OCI-LY7 (cell line): ENCODE measurements at regions not wholly inside any gene's neighbourhood (a gene's known extent, or its start where the extent isn't known, plus 50 kb on each side); places are given as distances from the start of the nearest gene placed in this dataset.

ENCODE experiments used
- BruUV-seq: library from RNA; stranded (reverse); fragments of 400-500 nt; replicated peaks from 2 replicates; lab custom pipeline; 2021; lab: Mats Ljungman, UMichigan
- CTCF ChIA-PET: fragments of 300-600 bp; sonication (Branson Sonifier 250); formaldehyde crosslinking; loops from one replicate; lab custom pipeline; 2022; ENCODE audit warnings: antibody characterized with exemption; ENCODE audit not compliant: unreplicated experiment; lab: Charles Lee
- POLR2A ChIA-PET: fragments of 300-600 bp; sonication (Branson Sonifier 250); formaldehyde crosslinking; loops from one replicate; lab custom pipeline; 2022; ENCODE audit warnings: antibody characterized with exemption; lab: Charles Lee
- DNase-seq: peaks from one replicate; pipeline ENCODE4 v3.0.0-alpha.2; 2015; ENCODE audit warnings: low spot score
- H2AFZ ChIP-seq: fragments of 200-600 bp; sonication (generic), shearing (Covaris generic); 2 replicates; pipeline ENCODE4 v1.6.1; 2014; ENCODE audit warnings: mild to moderate bottlenecking, antibody characterized with exemption, low read length, moderate library complexity
- H3K27ac ChIP-seq: fragments of 200-600 bp; sonication (generic); 2 replicates; pipeline ENCODE4 v1.5.1; 2014; ENCODE audit warnings: mixed run types, low read depth, mild to moderate bottlenecking, moderate library complexity, low read length, inconsistent platforms; ENCODE audit not compliant: poor library complexity, severe bottlenecking
- H3K36me3 ChIP-seq: fragments of 200-600 bp; sonication (generic); 2 replicates; pipeline ENCODE4 v1.6.1; 2014; ENCODE audit warnings: mild to moderate bottlenecking, antibody characterized with exemption, low read length, moderate library complexity, mixed read lengths; ENCODE audit not compliant: insufficient read depth
- H3K4me1 ChIP-seq: fragments of 200-600 bp; sonication (generic); 2 replicates; pipeline ENCODE4 v1.5.1; 2014; ENCODE audit warnings: mild to moderate bottlenecking, low read length; ENCODE audit not compliant: insufficient read depth, poor library complexity, severe bottlenecking
- H3K4me2 ChIP-seq: fragments of 200-600 bp; sonication (generic); 2 replicates; pipeline ENCODE4 v1.6.1; 2014; ENCODE audit warnings: mild to moderate bottlenecking, low read length
- H3K4me3 ChIP-seq: fragments of 200-600 bp; sonication (generic); 2 replicates; pipeline ENCODE4 v1.5.1; 2014; ENCODE audit warnings: mild to moderate bottlenecking, low read depth, low read length; ENCODE audit not compliant: poor library complexity, severe bottlenecking
- H3K79me2 ChIP-seq: fragments of 200-600 bp; sonication (generic); 2 replicates; pipeline ENCODE4 v1.6.1; 2016; ENCODE audit warnings: low read depth, mild to moderate bottlenecking, low read length, moderate library complexity, mixed read lengths; ENCODE audit not compliant: insufficient read depth
- H3K9me2 ChIP-seq: fragments of 200-600 bp; sonication (generic); 2 replicates; pipeline ENCODE4 v1.6.1; 2016; ENCODE audit warnings: mild to moderate bottlenecking, low read length, mixed read lengths; ENCODE audit not compliant: insufficient read depth
- H3K9me3 ChIP-seq: fragments of 200-600 bp; sonication (generic); 2 replicates; pipeline ENCODE4 v1.6.1; 2014; ENCODE audit warnings: mild to moderate bottlenecking, mixed run types, low read length, mixed read lengths
- H4K20me1 ChIP-seq: fragments of 200-600 bp; sonication (generic); 2 replicates; pipeline ENCODE4 v1.6.1; 2014; ENCODE audit warnings: mild to moderate bottlenecking, antibody characterized with exemption, low read length, moderate library complexity, mixed read lengths; ENCODE audit not compliant: insufficient read depth
- CTCF ChIP-seq: fragments of 200-600 bp; sonication (generic); conservative IDR thresholded peaks from 2 replicates; pipeline ENCODE4 v1.5.1; 2014; ENCODE audit warnings: mild to moderate bottlenecking, antibody characterized with exemption, low read length, moderate library complexity, mixed read lengths
- EZH2phosphoT487 ChIP-seq: fragments of 200-600 bp; sonication (generic); IDR thresholded peaks from 2 replicates; pipeline ENCODE4 v1.6.1; 2018; ENCODE audit warnings: low read depth, borderline replicate concordance, mild to moderate bottlenecking, mixed run types, antibody characterized with exemption, low read length, moderate library complexity, mixed read lengths
- intact Hi-C: fragments of 100-400 bp; cut with micrococcal nuclease; formaldehyde crosslinking; loops from one replicate; pipeline ENCODE4 v1.10.0; 2022; ENCODE audit not compliant: unreplicated experiment

DNA sequence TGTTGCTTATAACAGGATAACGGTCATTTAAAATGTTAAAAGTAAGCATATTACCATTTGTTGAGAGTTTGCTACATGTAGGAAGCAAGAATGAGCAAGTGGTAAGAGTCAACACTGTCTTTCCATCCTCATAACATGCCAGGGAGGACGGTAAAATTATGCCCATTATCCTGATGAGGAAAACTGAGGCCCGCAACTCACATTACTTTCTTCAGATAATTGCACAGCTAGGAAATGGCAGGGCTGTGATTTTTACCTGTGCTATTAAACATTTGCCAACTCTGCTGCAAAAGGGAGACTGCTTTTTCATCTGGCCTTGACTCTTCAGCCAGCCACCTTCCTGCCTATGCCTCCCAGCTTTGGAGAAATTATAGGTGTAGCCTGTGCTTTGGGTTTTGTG lies 79.8 kb upstream of the BOD1 start:
- ChIA-PET CTCF (no interaction called here), POLR2A (interaction anchor here (1.0 to 2.1 kb wide), 3 partner anchors 8 to 67 kb away, joined by 4 to 9 read pairs (median 9); no protein-coding TSS in a partner anchor)
- Histone ChIP-seq H3K27ac (no peak overlapping the region), H3K4me3 (no peak overlapping the region), H3K4me2 (no peak overlapping the region), H3K9me2 (no peaks in the 10 kb centered on the region), H2AFZ (no peak overlapping the region), H3K36me3 (no peaks in the 10 kb centered on the region), H4K20me1 (no peaks in the 10 kb centered on the region), H3K4me1 (peaks cover 50% of the 10 kb centered on the region), H3K9me3 (no peaks in the 10 kb centered on the region), H3K79me2 (no peaks in the 10 kb centered on the region)
- no TSS peak for BruUV-seq
- DNase-seq: no peak
- intact Hi-C loops: loop anchor here (5.0 kb wide), 1 partner anchor 221 kb away; no protein-coding TSS in a partner anchor
- no peak for TF ChIP-seq EZH2phosphoT487
- no peak for TF ChIP-seq CTCF

DNA sequence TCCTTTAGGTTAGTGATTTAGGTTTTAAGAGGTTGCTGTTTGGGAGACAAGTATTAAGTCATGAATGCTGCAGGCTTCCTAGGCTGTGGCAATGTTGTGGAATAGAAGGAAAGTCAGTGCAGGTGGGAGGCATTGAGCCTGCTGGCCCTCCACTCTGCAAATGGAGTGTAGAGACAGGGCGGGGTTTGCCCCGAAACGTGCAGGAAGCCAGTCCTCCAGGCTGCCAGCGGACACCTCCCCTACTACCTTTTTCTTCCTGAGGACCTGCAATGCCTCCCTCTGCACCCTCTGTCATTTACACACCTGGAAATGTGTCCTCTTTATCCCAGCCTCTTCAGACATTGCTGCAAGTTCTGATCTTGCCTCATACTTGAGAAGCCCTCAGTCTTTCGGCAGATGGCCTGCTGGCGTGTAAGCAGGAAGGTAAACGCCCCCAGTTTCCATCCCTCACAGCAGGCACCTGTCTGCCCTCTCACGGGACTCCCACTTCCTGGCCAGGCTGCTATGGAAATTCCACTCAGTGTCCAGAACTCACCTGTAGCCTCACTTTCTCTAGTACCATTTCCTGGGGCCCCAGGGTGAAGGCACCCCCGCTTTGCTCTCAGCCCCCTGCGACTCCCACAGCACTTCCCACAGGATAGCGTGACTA lies 81.6 kb upstream of the BOD1 start:
- peak overlapping the region; percentile 83 for H3K4me2 ChIP-seq
- ChIA-PET POLR2A (interaction anchor here (0.6 to 4.9 kb wide), 12 partner anchors 9 to 1627 kb away, joined by 3 to 30 read pairs (median 6); no protein-coding TSS in a partner anchor), CTCF (interaction anchor here (0.6 to 1.9 kb wide), 5 partner anchors 8 to 36 kb away, joined by 3 to 6 read pairs (median 4); no protein-coding TSS in a partner anchor)
- H3K27ac ChIP-seq: peak overlapping the region; percentile 80
- no peak for TF ChIP-seq EZH2phosphoT487
- TF ChIP-seq CTCF: no peak
- intact Hi-C loops: loop anchor here (2.0 to 5.0 kb wide), 3 partner anchors 47 to 219 kb away; no protein-coding TSS in a partner anchor
- peak overlapping the region; percentile 79 for H2AFZ ChIP-seq
- H3K36me3 ChIP-seq: no peaks in the 10 kb centered on the region
- H3K79me2 ChIP-seq: no peaks in the 10 kb centered on the region
- H3K9me2 ChIP-seq: no peaks in the 10 kb centered on the region
- H3K4me3 ChIP-seq: peak overlapping the region; percentile 46
- no peaks in the 10 kb centered on the region for H3K9me3 ChIP-seq
- BruUV-seq: no TSS peak
- no peaks in the 10 kb centered on the region for H4K20me1 ChIP-seq
- DNase-seq: peak; percentile 83
- H3K4me1 ChIP-seq: peaks cover 68% of the 10 kb centered on the region
